GM23338 (cell line): ENCODE measurements at regions not wholly inside any gene's neighbourhood (a gene's known extent, or its start where the extent isn't known, plus 50 kb on each side); places are given as distances from the start of the nearest gene placed in this dataset.

Experiments used
- ATAC-seq: fragments of 200-7000 bp; cut with Tn5 transposase; 3 replicates; pipeline ENCODE4 v1.9.1; 2020
- DNase-seq: peaks from one replicate; pipeline ENCODE4 v3.0.0-alpha.2; 2015; ENCODE audit warnings: low spot score
- H2AFZ ChIP-seq: fragments of 200-600 bp; sonication (generic); 2 replicates; pipeline ENCODE4 v1.8.0; 2016; ENCODE audit warnings: antibody characterized with exemption, mild to moderate bottlenecking, moderate library complexity
- H3F3A ChIP-seq: fragments of 200-600 bp; sonication (generic); replicated peaks from 2 replicates; pipeline ENCODE4 v1.8.0; 2017; ENCODE audit warnings: antibody characterized with exemption, mixed run types, low read depth
- H3K27ac ChIP-seq: fragments of 200-600 bp; sonication (generic); 2 replicates; pipeline ENCODE4 v1.6.1; 2016; ENCODE audit warnings: low read depth
- H3K27me3 ChIP-seq: fragments of 200-600 bp; sonication (generic); 2 replicates; pipeline ENCODE4 v1.8.0; 2016; ENCODE audit warnings: mild to moderate bottlenecking, mixed run types, moderate library complexity; ENCODE audit not compliant: insufficient read depth
- H3K36me3 ChIP-seq: fragments of 200-600 bp; sonication (generic); 2 replicates; pipeline ENCODE4 v1.8.0; 2016; ENCODE audit warnings: mild to moderate bottlenecking; ENCODE audit not compliant: insufficient read depth
- H3K4me1 ChIP-seq: fragments of 200-600 bp; sonication (generic); 2 replicates; pipeline ENCODE4 v1.8.0; 2016; ENCODE audit warnings: mild to moderate bottlenecking, moderate library complexity; ENCODE audit not compliant: insufficient read depth
- H3K4me2 ChIP-seq: fragments of 200-600 bp; sonication (generic); 2 replicates; pipeline ENCODE4 v1.7.1; 2017; ENCODE audit warnings: mixed run types
- H3K4me3 ChIP-seq: fragments of 200-600 bp; sonication (generic); 2 replicates; pipeline ENCODE4 v1.6.1; 2016; ENCODE audit warnings: mixed run types
- H3K79me2 ChIP-seq: fragments of 200-600 bp; sonication (generic); replicated peaks from 2 replicates; pipeline ENCODE4 v1.8.0; 2017; ENCODE audit warnings: mild to moderate bottlenecking; ENCODE audit not compliant: insufficient read depth
- H3K9me2 ChIP-seq: fragments of 200-600 bp; sonication (generic); 2 replicates; pipeline ENCODE4 v1.8.0; 2017; ENCODE audit not compliant: insufficient read depth
- H4K20me1 ChIP-seq: fragments of 200-600 bp; sonication (generic); replicated peaks from 2 replicates; pipeline ENCODE4 v1.8.0; 2017; ENCODE audit warnings: mild to moderate bottlenecking; ENCODE audit not compliant: insufficient read depth
- H3K27ac Mint-ChIP-seq: 2 replicates; pipeline ENCODE4 v1.8.0; 2020; ENCODE audit warnings: inconsistent platforms, mild to moderate bottlenecking, moderate library complexity, mixed read lengths
- H3K27me3 Mint-ChIP-seq: 3 replicates; pipeline ENCODE4 v1.8.0; 2022; ENCODE audit warnings: low read depth, mild to moderate bottlenecking, moderate library complexity, mixed read lengths, inconsistent platforms; ENCODE audit not compliant: insufficient read depth, poor library complexity
- H3K36me3 Mint-ChIP-seq: 3 replicates; pipeline ENCODE4 v1.8.0; 2021; ENCODE audit warnings: low read depth, mild to moderate bottlenecking, inconsistent platforms, moderate library complexity, mixed read lengths
- H3K4me1 Mint-ChIP-seq: 3 replicates; pipeline ENCODE4 v1.8.0; 2020; ENCODE audit warnings: mild to moderate bottlenecking, inconsistent platforms, mixed read lengths
- H3K4me3 Mint-ChIP-seq: 3 replicates; pipeline ENCODE4 v1.8.0; 2021; ENCODE audit warnings: moderate library complexity, mild to moderate bottlenecking, inconsistent platforms, mixed read lengths
- H3K9me3 Mint-ChIP-seq: 3 replicates; pipeline ENCODE4 v1.8.0; 2020; ENCODE audit warnings: moderate library complexity, mild to moderate bottlenecking, inconsistent platforms, mixed read lengths
- CREB1 ChIP-seq: fragments of 250-450 bp; sonication (Bioruptor Pico); IDR thresholded peaks from 2 replicates; pipeline ENCODE4 v1.5.0; 2020; ENCODE audit warnings: low read depth, mild to moderate bottlenecking, moderate library complexity
- CTCF ChIP-seq, 2 experiments: fragments of 200-600 bp in 1 of 2; sonication (generic) in 1 of 2; conservative IDR thresholded peaks; 2 replicates each; pipeline versions ENCODE4 v1.5.1 to v1.6.1; 2016 to 2017; ENCODE audit warnings: antibody characterized with exemption in 2 of 2, low read depth in 2 of 2, mild to moderate bottlenecking in 2 of 2, moderate library complexity in 1 of 2
- ETS1 ChIP-seq: IDR thresholded peaks from 2 replicates; pipeline ENCODE4 v1.6.1; 2016; ENCODE audit warnings: antibody characterized with exemption
- EZH2 ChIP-seq: fragments of 200-600 bp; sonication (generic); IDR thresholded peaks from one replicate; pipeline ENCODE4 v1.8.0; 2017; ENCODE audit warnings: antibody characterized with exemption, mild to moderate bottlenecking, low read depth; ENCODE audit not compliant: unreplicated experiment
- EZH2phosphoT487 ChIP-seq: fragments of 200-600 bp; sonication (generic); IDR thresholded peaks from one replicate; pipeline ENCODE4 v1.8.1; 2018; ENCODE audit warnings: antibody characterized with exemption; ENCODE audit not compliant: unreplicated experiment
- JUNB ChIP-seq: IDR thresholded peaks from one replicate; pipeline ENCODE4 v1.6.1; 2016; ENCODE audit warnings: antibody characterized with exemption; ENCODE audit not compliant: unreplicated experiment
- NANOG ChIP-seq: IDR thresholded peaks from 2 replicates; pipeline ENCODE4 v1.6.1; 2016; ENCODE audit warnings: antibody characterized with exemption, borderline replicate concordance
- POLR2AphosphoS5 ChIP-seq: IDR thresholded peaks from 2 replicates; pipeline ENCODE4 v1.6.1; 2016; ENCODE audit warnings: antibody characterized with exemption, low read depth
- REST ChIP-seq: IDR thresholded peaks from one replicate; pipeline ENCODE4 v1.6.1; 2018; ENCODE audit warnings: antibody characterized with exemption; ENCODE audit not compliant: unreplicated experiment
- STAT1 ChIP-seq: IDR thresholded peaks from one replicate; pipeline ENCODE4 v1.6.1; 2016; ENCODE audit warnings: antibody characterized with exemption; ENCODE audit not compliant: unreplicated experiment
- ZNF114 ChIP-seq: fragments of 250-450 bp; sonication (Bioruptor Pico); IDR thresholded peaks from 2 replicates; pipeline ENCODE4 v1.5.0; 2020; ENCODE audit warnings: mild to moderate bottlenecking, moderate library complexity
- ZNF331 ChIP-seq: fragments of 250-450 bp; sonication (Bioruptor Pico); IDR thresholded peaks from 2 replicates; pipeline ENCODE4 v1.5.0; 2020; ENCODE audit warnings: low read depth, mild to moderate bottlenecking, moderate library complexity
- ZNF462 ChIP-seq: fragments of 250-450 bp; sonication (Bioruptor Pico); IDR thresholded peaks from 2 replicates; pipeline ENCODE4 v1.5.0; 2020; ENCODE audit warnings: mild to moderate bottlenecking, moderate library complexity

GRCh38 chr6:121686611-121687023 lies 251.2 kb downstream of the GJA1 start (continued):
- TF ChIP-seq ZNF462 (CRISPR knock-in tag) = no peak
- no peak for TF ChIP-seq JUNB
- TF ChIP-seq STAT1 = no peak
- no peak for TF ChIP-seq NANOG
- no peak for TF ChIP-seq EZH2
- TF ChIP-seq POLR2AphosphoS5 = no peak

GRCh38 chr6:121688974-121689373 lies 253.5 kb downstream of the GJA1 start:
- H3K4me3 ChIP-seq = no peak overlapping the region
- H3K36me3 Mint-ChIP-seq = 0 out of 3 replicates have a peak, but pooled peaks cover 3% of the 10 kb centered on the region
- H3K4me1 Mint-ChIP-seq = peaks cover 4% of the 10 kb centered on the region; the same call in 1 of the 3 replicates
- no peaks in the 10 kb centered on the region for H3K27me3 ChIP-seq
- no peak overlapping the region for H3K4me2 ChIP-seq
- no peaks in the 10 kb centered on the region for H3K79me2 ChIP-seq
- H3F3A ChIP-seq = no peaks in the 10 kb centered on the region
- H3K36me3 ChIP-seq = no peaks in the 10 kb centered on the region
- H3K4me3 Mint-ChIP-seq = no peak overlapping the region
- H3K27ac ChIP-seq = no peak overlapping the region
- peak overlapping the region; percentile 61; the same call in 1 of the 2 replicates for H2AFZ ChIP-seq
- H3K27me3 Mint-ChIP-seq = peaks cover under 1% of the 10 kb centered on the region
- H3K27ac Mint-ChIP-seq = no peak overlapping the region
- no peaks in the 10 kb centered on the region for H3K9me3 Mint-ChIP-seq
- no peaks in the 10 kb centered on the region; the same call in none of the 2 replicates for H3K9me2 ChIP-seq
- no peak for ATAC-seq
- no peak for DNase-seq
- no peaks in the 10 kb centered on the region for H3K4me1 ChIP-seq
- no peaks in the 10 kb centered on the region for H4K20me1 ChIP-seq
- TF ChIP-seq CREB1 (CRISPR knock-in tag) = no peak
- no peak for TF ChIP-seq ETS1
- no peak for TF ChIP-seq NANOG
- TF ChIP-seq CTCF (conservative IDR thresholded peaks at IDR 0.05; ENCODE audit: low read depth in 2 of 2) = no peak
- TF ChIP-seq POLR2AphosphoS5 = no peak
- no peak for TF ChIP-seq REST
- no peak for TF ChIP-seq EZH2phosphoT487
- no peak for TF ChIP-seq JUNB
- no peak for TF ChIP-seq ZNF331 (CRISPR knock-in tag)
- TF ChIP-seq ZNF114 (CRISPR knock-in tag) = no peak
